ENCODE measurements at regions not wholly inside any gene's neighbourhood (a gene's known extent, or its start where the extent isn't known, plus 50 kb on each side); places are given as distances from the start of the nearest gene placed in this dataset.
"Not testable (repeated sequence)": the region's sequence is repeated elsewhere in the genome, so short reads cannot be mapped to it uniquely, and the experiment has no call there.

DNA sequence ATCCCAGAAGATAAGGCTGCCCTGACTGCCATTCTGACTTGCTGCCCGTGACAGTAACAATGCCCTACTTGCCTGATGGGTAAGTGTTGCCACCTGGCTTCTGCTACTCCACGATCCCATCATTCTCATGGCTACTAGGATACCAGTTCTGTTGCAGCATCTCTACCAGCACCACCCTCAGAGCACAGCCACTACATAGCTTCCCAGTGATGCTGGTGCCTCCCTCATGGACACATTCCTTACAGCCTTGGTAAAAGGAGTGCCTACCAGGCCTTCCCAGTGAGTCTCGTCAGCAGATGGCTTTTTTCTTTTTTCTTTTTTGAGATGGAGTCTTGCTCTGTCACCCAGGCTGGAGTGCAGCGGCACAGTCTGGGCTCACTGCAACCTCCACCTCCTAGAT is 84.4 kb upstream of the CMKLR1 start:
- no peak for FAIRE-seq

GRCh38 chr12:108421082-108421481 is 82.0 kb upstream of the CMKLR1 start:
- not testable (repeated sequence) for FAIRE-seq

DNA sequence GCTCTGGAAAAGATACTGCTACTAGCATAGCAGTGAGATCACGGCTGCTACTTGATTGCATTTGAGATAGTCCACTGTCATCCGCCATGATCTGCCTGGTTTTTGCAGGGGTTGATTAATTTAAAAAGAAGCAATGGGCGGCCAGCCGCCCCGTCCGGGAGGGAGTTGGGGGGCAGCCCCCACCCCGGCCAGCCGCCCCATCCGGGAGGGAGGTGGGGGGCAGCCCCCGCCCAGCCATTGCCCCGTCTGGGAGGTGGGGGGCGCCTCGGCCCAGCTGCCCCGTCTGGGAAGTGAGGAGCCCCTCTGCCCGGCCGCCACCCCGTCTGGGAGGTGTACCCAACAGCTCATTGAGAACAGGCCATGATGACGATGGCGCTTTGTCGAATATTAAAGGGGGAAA is 81.3 kb upstream of the CMKLR1 start:
- not testable (repeated sequence) for FAIRE-seq

DNA sequence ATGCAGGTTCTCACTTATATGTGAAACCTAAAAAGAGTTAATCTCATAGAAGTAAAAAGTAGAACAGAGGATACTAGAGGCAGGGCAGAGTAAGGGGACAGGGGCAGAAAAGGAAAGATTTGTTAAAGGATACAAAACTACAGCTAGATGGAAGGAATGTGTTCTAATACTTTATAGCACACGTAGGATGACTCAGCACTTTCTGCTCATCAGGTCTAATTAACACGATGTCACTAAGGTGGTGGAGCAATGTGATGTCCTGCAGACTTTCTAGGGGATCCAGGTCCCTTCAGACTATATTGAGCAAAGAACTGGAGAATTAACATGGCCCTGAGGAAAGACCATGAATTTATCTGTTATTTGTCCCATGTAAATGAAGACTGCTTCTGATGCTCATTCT is 80.8 kb upstream of the CMKLR1 start:
- FAIRE-seq: no peak

GRCh38 chr12:108418164-108418890 is 79.2 kb upstream of the CMKLR1 start:
- no peak for FAIRE-seq

GRCh38 chr12:108414021-108414420 is 74.9 kb upstream of the CMKLR1 start:
- FAIRE-seq: no peak

- FAIRE-seq: no peak
Measured at GRCh38 chr12:108410689-108411088, 71.6 kb upstream of the CMKLR1 start.

GRCh38 chr12:108409481-108409880 is 70.4 kb upstream of the CMKLR1 start:
- FAIRE-seq: no peak

DNA sequence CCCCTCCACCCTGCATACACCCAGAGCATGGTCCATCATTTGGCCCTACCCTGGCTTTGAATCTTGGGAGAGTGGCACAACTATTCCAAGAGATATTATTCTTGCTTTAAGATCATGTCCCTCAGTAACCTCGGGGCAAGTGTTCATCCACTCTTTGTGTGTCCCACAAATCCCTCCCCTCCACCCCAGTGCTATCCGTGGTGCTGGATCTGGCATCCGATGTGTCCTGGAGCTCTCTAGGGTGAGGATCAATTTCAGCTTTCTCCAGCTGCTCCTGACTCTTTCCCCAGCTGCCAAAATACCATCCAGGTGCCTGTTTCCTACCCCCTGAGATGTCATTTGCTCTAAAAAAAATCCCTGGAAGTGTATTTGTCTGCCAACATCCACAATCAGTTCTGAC is 64.8 kb upstream of the CMKLR1 start:
- FAIRE-seq: no peak

GRCh38 chr12:108401964-108402363 is 62.9 kb upstream of the CMKLR1 start:
- no peak for FAIRE-seq

- no peak for FAIRE-seq
Measured at GRCh38 chr12:108400900-108401480, 61.9 kb upstream of the CMKLR1 start.

DNA sequence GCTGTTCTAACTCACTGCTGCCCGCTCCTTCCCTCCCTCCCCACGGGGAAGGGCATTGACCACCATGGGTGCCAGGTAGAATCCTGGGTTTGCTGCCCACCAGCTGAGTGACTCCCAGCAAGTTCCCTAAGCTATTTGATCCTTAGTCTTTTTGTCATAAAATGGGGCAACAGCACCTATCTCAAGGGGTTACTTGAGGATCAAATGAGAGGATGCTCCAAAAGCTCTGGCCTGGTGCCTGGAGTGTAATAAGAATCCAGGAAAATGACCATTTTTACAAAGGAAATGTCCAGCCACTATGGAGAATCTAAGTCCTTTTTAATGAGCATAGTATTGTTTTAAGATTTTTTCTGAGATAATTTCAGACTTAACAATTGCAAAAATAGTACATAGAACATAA is 61.4 kb upstream of the CMKLR1 start:
- no peak for FAIRE-seq

- no peak for FAIRE-seq
Measured at GRCh38 chr12:108400056-108400455, 60.9 kb upstream of the CMKLR1 start.

- FAIRE-seq: no peak
Measured at GRCh38 chr12:108399514-108399913, 60.4 kb upstream of the CMKLR1 start.

DNA sequence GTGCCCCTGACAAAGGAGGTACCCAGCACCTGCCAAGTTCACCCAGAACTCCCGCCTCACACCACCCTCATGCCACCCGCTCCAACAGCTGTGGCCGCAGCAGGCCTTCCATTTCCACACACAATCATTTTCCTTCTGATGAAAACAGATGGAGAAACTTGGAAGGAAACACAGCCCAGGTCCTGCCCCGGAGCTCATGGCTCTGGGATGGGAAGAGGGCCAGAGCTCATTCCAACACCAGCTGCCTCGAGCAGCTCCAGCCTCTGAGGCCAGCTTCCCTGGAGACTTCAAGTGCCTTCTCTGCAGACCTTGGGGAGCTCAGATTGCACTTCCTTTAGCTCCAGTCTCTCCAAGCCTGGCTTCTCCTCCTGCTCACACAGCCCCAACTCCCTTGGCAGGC is 55.1 kb upstream of the CMKLR1 start:
- FAIRE-seq: no peak

DNA sequence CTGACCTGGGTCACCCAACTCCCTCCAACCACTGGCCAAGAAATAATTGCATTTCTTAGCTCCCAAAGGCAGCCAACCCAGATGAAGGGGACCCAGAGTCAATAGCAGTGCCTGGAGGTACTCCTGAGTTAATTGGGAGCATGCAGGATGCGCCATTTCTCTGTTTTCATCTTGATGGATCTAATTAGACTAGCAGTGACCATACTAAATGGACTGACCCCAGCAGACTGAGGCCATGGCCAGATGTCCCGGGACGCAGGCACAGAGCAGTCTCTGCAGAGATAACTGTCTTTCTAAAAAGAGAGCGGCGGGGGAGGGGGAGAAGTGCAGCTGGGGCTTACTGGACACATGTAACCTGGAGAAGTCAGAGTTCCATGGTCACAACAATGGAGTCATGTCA is 53.2 kb upstream of the CMKLR1 start:
- FAIRE-seq: no peak

GRCh38 chr12:108390495-108391203 is 51.5 kb upstream of the CMKLR1 start:
- FAIRE-seq: no peak

- FAIRE-seq: no peak
Measured at GRCh38 chr12:108389544-108389943, 50.4 kb upstream of the CMKLR1 start.

All from G401.6 (cell line).